ENCODE measurements at regions not wholly inside any gene's neighbourhood (a gene's known extent, or its start where the extent isn't known, plus 50 kb on each side); places are given as distances from the start of the nearest gene placed in this dataset.
A peak's percentile ranks its signal among the peaks of the same experiment; 100 is the strongest.

GRCh38 chrX:150036641-150037040 lies 98.3 kb upstream of the EOLA2 start:
- no peak for DNase-seq
- H3K9ac ChIP-seq: no peak overlapping the region
- no peak for TF ChIP-seq EZH2phosphoT487 (IDR thresholded peaks at IDR 0.05; ENCODE audit: insufficient read depth, low read depth)
- H2AFZ ChIP-seq: no peak overlapping the region
- no peaks in the 10 kb centered on the region for H3K9me3 ChIP-seq (ENCODE audit: low read depth)
- 82 to 100% methylated on average over 3 of the region's 3 CpGs for WGBS, 2 experiments (ENCODE audit: low coverage in 1 of 2, low lambda C conversion rate in 2 of 2, missing lambda C conversion rate in 2 of 2)
- H3K27me3 ChIP-seq (replicated peaks; ENCODE audit: insufficient read depth): no peaks in the 10 kb centered on the region
- H4K20me1 ChIP-seq (ENCODE audit: insufficient read depth): no peaks in the 10 kb centered on the region
- peaks cover 45% of the 10 kb centered on the region for H3K4me1 ChIP-seq (ENCODE audit: insufficient read depth)
- peak overlapping the region; percentile 35 for H3K4me2 ChIP-seq (ENCODE audit: unreplicated experiment)
- peak overlapping the region; percentile 87 for H3K27ac ChIP-seq
- H3K4me3 ChIP-seq: no peak overlapping the region
- no peaks in the 10 kb centered on the region for H3K9me2 ChIP-seq (ENCODE audit: insufficient read depth)
- no peaks in the 10 kb centered on the region for H3K36me3 ChIP-seq (ENCODE audit: low read depth)
- in situ Hi-C loops (cut with MboI): no loop called here
- peaks cover 34% of the 10 kb centered on the region for H3F3A ChIP-seq (ENCODE audit: insufficient read depth)
- no peaks in the 10 kb centered on the region for H3K79me2 ChIP-seq (ENCODE audit: insufficient read depth)

GRCh38 chrX:150037041-150037440 lies 98.8 kb upstream of the EOLA2 start:
- TF ChIP-seq EZH2phosphoT487 (IDR thresholded peaks at IDR 0.05; ENCODE audit: insufficient read depth, low read depth) (no peak), EZH2 (IDR thresholded peaks at IDR 0.05; ENCODE audit: insufficient read depth, poor library complexity, severe bottlenecking) (no peak)
- Histone ChIP-seq H3F3A (ENCODE audit: insufficient read depth) (peaks cover 34% of the 10 kb centered on the region), H3K36me3 (ENCODE audit: low read depth) (no peaks in the 10 kb centered on the region), H2AFZ (no peak overlapping the region), H4K20me1 (ENCODE audit: insufficient read depth) (no peaks in the 10 kb centered on the region), H3K4me1 (ENCODE audit: insufficient read depth) (peaks cover 45% of the 10 kb centered on the region), H3K27me3 (replicated peaks; ENCODE audit: insufficient read depth) (no peaks in the 10 kb centered on the region), H3K4me2 (ENCODE audit: unreplicated experiment) (no peak overlapping the region), H3K9me2 (ENCODE audit: insufficient read depth) (no peaks in the 10 kb centered on the region), H3K9me3 (ENCODE audit: low read depth) (no peaks in the 10 kb centered on the region), H3K4me3 (no peak overlapping the region), H3K9ac (no peak overlapping the region), H3K27ac (peak overlapping the region; percentile 87; the same call in 1 of the 2 replicates), H3K79me2 (ENCODE audit: insufficient read depth) (no peaks in the 10 kb centered on the region)
- WGBS, 2 experiments (ENCODE audit: low coverage in 1 of 2, low lambda C conversion rate in 2 of 2, missing lambda C conversion rate in 2 of 2): 45 to 49% methylated on average over 2 of the region's 2 CpGs
- in situ Hi-C loops (cut with MboI): no loop called here
- peak; percentile 23 for DNase-seq

DNA sequence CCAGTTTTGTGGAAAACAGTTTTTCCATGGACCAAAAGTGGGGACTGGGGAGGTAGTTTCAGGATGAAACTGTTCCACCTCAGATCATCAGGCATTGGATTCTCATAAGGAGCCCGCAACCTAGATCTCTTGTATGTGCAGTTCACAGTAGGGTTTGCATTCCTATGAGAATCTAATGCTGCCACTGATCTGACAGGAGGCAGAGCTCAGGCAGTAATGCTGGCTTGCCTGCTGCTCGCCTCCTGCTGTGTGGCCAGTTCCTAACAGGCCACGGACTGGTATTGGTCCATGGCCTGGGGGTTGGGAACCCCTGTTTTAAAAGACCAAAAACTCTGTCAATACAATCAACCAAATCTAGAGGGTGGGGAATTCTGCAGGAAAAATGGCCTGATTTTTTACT lies 100.0 kb upstream of the EOLA2 start:
- no peak for DNase-seq
- Histone ChIP-seq H3F3A (ENCODE audit: insufficient read depth) (peaks cover 34% of the 10 kb centered on the region), H3K36me3 (ENCODE audit: low read depth) (no peaks in the 10 kb centered on the region), H3K9ac (no peak overlapping the region), H3K4me3 (no peak overlapping the region), H3K9me3 (ENCODE audit: low read depth) (no peaks in the 10 kb centered on the region), H3K4me2 (ENCODE audit: unreplicated experiment) (no peak overlapping the region), H3K9me2 (ENCODE audit: insufficient read depth) (no peaks in the 10 kb centered on the region), H3K79me2 (ENCODE audit: insufficient read depth) (no peaks in the 10 kb centered on the region), H3K27me3 (replicated peaks; ENCODE audit: insufficient read depth) (no peaks in the 10 kb centered on the region), H4K20me1 (ENCODE audit: insufficient read depth) (no peaks in the 10 kb centered on the region), H3K4me1 (ENCODE audit: insufficient read depth) (peaks cover 34% of the 10 kb centered on the region), H2AFZ (no peak overlapping the region), H3K27ac (peak overlapping the region; percentile 20; the same call in 1 of the 2 replicates)
- WGBS, 2 experiments (ENCODE audit: low coverage in 1 of 2, low lambda C conversion rate in 2 of 2, missing lambda C conversion rate in 2 of 2): 89 to 97% methylated on average over 3 of the region's 3 CpGs
- in situ Hi-C loops (cut with MboI): no loop called here
- TF ChIP-seq EZH2 (IDR thresholded peaks at IDR 0.05; ENCODE audit: insufficient read depth, poor library complexity, severe bottlenecking) (no peak), EZH2phosphoT487 (IDR thresholded peaks at IDR 0.05; ENCODE audit: insufficient read depth, low read depth) (no peak)

GRCh38 chrX:150038986-150039599 lies 100.8 kb upstream of the EOLA2 start:
- Histone ChIP-seq H3K4me2 (ENCODE audit: unreplicated experiment) (peak overlapping the region; percentile 18), H3K9ac (no peak overlapping the region), H3K9me3 (ENCODE audit: low read depth) (no peaks in the 10 kb centered on the region), H3F3A (ENCODE audit: insufficient read depth) (peaks cover 34% of the 10 kb centered on the region), H3K27ac (peak overlapping the region; percentile 20; the same call in 1 of the 2 replicates), H3K79me2 (ENCODE audit: insufficient read depth) (no peaks in the 10 kb centered on the region), H3K9me2 (ENCODE audit: insufficient read depth) (no peaks in the 10 kb centered on the region), H3K27me3 (replicated peaks; ENCODE audit: insufficient read depth) (no peaks in the 10 kb centered on the region), H3K4me3 (no peak overlapping the region), H3K4me1 (ENCODE audit: insufficient read depth) (peaks cover 34% of the 10 kb centered on the region), H3K36me3 (ENCODE audit: low read depth) (no peaks in the 10 kb centered on the region), H2AFZ (no peak overlapping the region), H4K20me1 (ENCODE audit: insufficient read depth) (no peaks in the 10 kb centered on the region)
- 10 to 19% methylated on average over 1 of the region's 1 CpG for WGBS, 2 experiments (ENCODE audit: low coverage in 1 of 2, low lambda C conversion rate in 2 of 2, missing lambda C conversion rate in 2 of 2)
- DNase-seq: peak; percentile 48
- no peak for TF ChIP-seq EZH2 (IDR thresholded peaks at IDR 0.05; ENCODE audit: insufficient read depth, poor library complexity, severe bottlenecking)
- no peak for TF ChIP-seq EZH2phosphoT487 (IDR thresholded peaks at IDR 0.05; ENCODE audit: insufficient read depth, low read depth)
- in situ Hi-C loops (cut with MboI): no loop called here
